Thoracic aorta (tissue), 2 donors: ENCODE measurements at regions not wholly inside any gene's neighbourhood (a gene's known extent, or its start where the extent isn't known, plus 50 kb on each side); places are given as distances from the start of the nearest gene placed in this dataset.

Experiments used
- ATAC-seq: fragments of 150-250 bp; one replicate; pipeline ENCODE4 v1.8.0; 2017; ENCODE audit warnings: low read depth; ENCODE audit not compliant: insufficient number of reproducible peaks, low FRiP score
- DNase-seq: peaks from one replicate; pipeline ENCODE4 v3.0.0-alpha.2; 2020; ENCODE audit warnings: low spot score
- H3K27ac ChIP-seq, 2 donors: fragments of 200-600 bp; sonication (generic); 1 replicate in 1 of 2; 2 replicates in 1 of 2; pipeline ENCODE4 v1.5.1; 2016; ENCODE audit warnings: mild to moderate bottlenecking in 2 of 2, moderate library complexity in 2 of 2
- H3K27me3 ChIP-seq: fragments of 200-600 bp; sonication (generic); replicated peaks from 2 replicates; pipeline ENCODE4 v1.6.0; 2016; ENCODE audit warnings: mild to moderate bottlenecking; ENCODE audit not compliant: insufficient read depth
- H3K36me3 ChIP-seq: fragments of 200-600 bp; sonication (generic); one replicate; pipeline ENCODE4 v1.5.1; 2016
- H3K4me1 ChIP-seq, 2 donors: fragments of 200-600 bp; sonication (generic); 1 replicate in 1 of 2; 2 replicates in 1 of 2; pipeline versions ENCODE4 v1.5.1 to v1.6.0; 2016; ENCODE audit warnings: low read depth in 2 of 2, mild to moderate bottlenecking in 1 of 2; ENCODE audit not compliant: control insufficient read depth in 1 of 2
- H3K4me3 ChIP-seq: fragments of 200-600 bp; sonication (generic); 2 replicates; pipeline ENCODE4 v1.5.1; 2016; ENCODE audit warnings: mild to moderate bottlenecking
- H3K9me3 ChIP-seq: fragments of 200-600 bp; sonication (generic); 2 replicates; pipeline ENCODE4 v1.5.1; 2016
- CTCF ChIP-seq: fragments of 200-600 bp; sonication (generic); IDR thresholded peaks from one replicate; pipeline ENCODE4 v1.5.1; 2019; ENCODE audit warnings: antibody characterized with exemption

DNA sequence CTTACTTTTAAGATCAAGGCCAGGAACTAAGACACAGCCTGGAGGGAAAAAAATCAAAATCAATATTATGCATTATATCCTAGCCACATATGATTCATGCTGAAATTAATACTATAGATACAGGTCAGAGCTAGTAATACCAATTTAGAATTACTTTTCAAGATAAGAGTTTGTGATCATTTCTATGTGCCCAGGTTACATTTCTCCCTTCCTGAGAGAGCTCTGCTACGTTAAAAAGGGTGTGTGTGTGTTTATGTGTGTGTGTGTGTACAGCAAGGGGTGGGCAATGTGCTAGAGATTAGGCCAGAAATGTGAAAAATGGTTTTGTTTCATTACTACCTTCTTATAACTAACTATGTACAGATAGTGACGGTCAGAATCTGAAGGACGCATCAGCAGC is 223.9 kb upstream of the FLRT2 start:
- TF ChIP-seq CTCF: no peak
- H3K27ac ChIP-seq: no peak overlapping the region
- no peaks in the 10 kb centered on the region for H3K4me1 ChIP-seq
- H3K4me3 ChIP-seq: no peak overlapping the region
- DNase-seq (no peak), ATAC-seq (no peak)
- H3K36me3 ChIP-seq: no peaks in the 10 kb centered on the region
- no peaks in the 10 kb centered on the region for H3K27me3 ChIP-seq
- H3K9me3 ChIP-seq: no peaks in the 10 kb centered on the region

DNA sequence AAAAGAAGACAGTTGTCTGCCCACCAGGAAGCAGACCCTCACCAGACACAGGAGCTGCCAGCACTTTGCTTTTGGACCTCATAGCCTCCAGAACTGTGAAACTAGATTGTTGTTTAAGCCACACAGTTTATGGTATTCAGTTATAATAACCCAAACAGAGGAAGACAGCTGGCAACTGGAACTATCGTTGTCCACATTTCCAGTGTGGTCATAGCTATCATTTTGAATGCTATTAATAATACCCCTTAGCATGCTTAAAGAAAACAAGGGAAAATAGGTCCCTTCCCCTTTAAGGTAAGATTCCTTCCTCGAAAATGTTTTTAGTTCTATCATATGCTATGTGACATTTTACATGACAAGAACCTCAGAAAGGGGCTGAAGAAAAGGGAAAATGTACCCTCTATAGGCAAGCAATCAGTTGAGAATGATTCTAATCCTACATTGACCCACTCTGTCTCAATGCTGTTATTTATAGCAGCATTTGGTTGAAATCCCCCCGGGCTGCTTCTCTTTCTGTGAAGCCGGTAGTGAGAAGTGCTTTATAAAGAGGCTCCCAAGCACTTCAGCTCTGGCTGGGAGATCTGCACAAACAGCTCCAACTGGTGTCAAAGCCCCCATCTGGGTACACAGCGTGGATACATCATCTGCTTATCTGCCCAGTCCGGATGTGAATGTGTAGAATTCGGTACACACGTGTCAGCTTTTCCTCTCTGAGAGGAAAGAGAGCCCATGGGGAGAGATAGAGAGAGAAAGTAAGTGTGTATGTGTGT is 221.2 kb upstream of the FLRT2 start:
- no peak for ATAC-seq
- Histone ChIP-seq H3K36me3 (no peaks in the 10 kb centered on the region), H3K9me3 (no peaks in the 10 kb centered on the region), H3K27ac (no peak overlapping the region), H3K27me3 (no peaks in the 10 kb centered on the region), H3K4me3 (no peak overlapping the region), H3K4me1 (no peaks in the 10 kb centered on the region)
- DNase-seq: no peak
- TF ChIP-seq CTCF: no peak

- H3K27ac ChIP-seq: no peak overlapping the region
- no peak for TF ChIP-seq CTCF
- no peak for ATAC-seq
- H3K4me1 ChIP-seq: no peaks in the 10 kb centered on the region
- no peaks in the 10 kb centered on the region for H3K27me3 ChIP-seq
- no peaks in the 10 kb centered on the region for H3K36me3 ChIP-seq
- no peak for DNase-seq
- H3K4me3 ChIP-seq: no peak overlapping the region
- H3K9me3 ChIP-seq: no peaks in the 10 kb centered on the region
Measured at GRCh38 chr14:85310491-85311272, 219.3 kb upstream of the FLRT2 start.

DNA sequence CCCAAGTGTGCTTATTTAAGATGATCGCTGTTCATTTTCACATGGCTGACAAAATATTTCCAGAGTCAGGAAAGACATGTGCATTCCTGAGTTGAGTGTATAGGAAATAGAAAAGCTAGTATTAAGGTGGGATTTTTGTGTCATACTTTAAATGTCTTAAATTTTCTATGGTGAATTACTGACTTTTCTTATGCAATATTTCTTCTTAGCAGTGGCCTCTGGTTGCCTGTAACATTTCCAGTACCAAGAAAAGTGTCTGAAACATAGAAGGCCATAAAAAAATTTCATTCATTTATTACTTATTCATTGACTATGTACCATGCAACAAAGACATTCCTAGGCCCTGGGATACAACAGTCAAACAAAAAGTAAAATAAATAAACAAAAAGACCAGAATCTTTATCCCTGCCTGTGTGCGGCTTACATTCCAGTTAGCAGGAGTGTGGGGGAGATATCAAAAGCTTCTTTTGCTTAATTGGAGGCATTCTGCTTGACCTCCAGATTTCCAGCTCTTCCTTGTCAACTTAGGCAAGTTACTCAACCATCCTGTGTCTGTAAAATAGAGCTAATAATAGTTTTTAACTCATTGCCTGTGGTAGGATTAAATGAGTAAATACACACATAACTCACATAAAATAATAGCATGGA is 216.3 kb upstream of the FLRT2 start:
- DNase-seq: no peak
- Histone ChIP-seq H3K4me1 (no peaks in the 10 kb centered on the region), H3K27ac (no peak overlapping the region), H3K4me3 (no peak overlapping the region), H3K27me3 (no peaks in the 10 kb centered on the region), H3K9me3 (no peaks in the 10 kb centered on the region), H3K36me3 (no peaks in the 10 kb centered on the region)
- no peak for ATAC-seq
- TF ChIP-seq CTCF: no peak

GRCh38 chr14:85315290-85315689 is 214.7 kb upstream of the FLRT2 start:
- no peak for ATAC-seq
- Histone ChIP-seq H3K4me3 (no peak overlapping the region), H3K4me1 (no peaks in the 10 kb centered on the region), H3K27ac (no peak overlapping the region), H3K27me3 (no peaks in the 10 kb centered on the region), H3K9me3 (no peaks in the 10 kb centered on the region), H3K36me3 (no peaks in the 10 kb centered on the region)
- no peak for TF ChIP-seq CTCF
- no peak for DNase-seq
